K562 (cell line): ENCODE measurements at regions not wholly inside any gene's neighbourhood (a gene's known extent, or its start where the extent isn't known, plus 50 kb on each side); places are given as distances from the start of the nearest gene placed in this dataset.

ENCODE experiments used
- ATAC-seq: fragments of 200-7000 bp; cut with Tn5 transposase; 3 replicates; pipeline ENCODE4 v1.9.1; 2020; ENCODE audit warnings: moderate library complexity
- BruUV-seq: library from RNA; stranded (reverse); fragments of 400-500 nt; replicated peaks from 2 replicates; lab custom pipeline; 2021; lab: Mats Ljungman, UMichigan
- CTCF ChIA-PET: fragments of 300-600 bp; formaldehyde crosslinking; extraction: SDS; loops from one replicate; lab custom pipeline; 2021; ENCODE audit warnings: low intra/inter-chr PET ratio; lab: Yijun Ruan, JAX
- POLR2A ChIA-PET: fragments of 300-600, 350-650 bp; sonication (Branson Sonifier 250); formaldehyde crosslinking; extraction: SDS; loops from one replicate; lab custom pipeline; 2021; ENCODE audit warnings: antibody characterized with exemption, inconsistent platforms; lab: Yijun Ruan, JAX
- DNase-seq, 4 experiments: peaks; one replicate each; pipeline versions ENCODE4 v3.0.0 to v3.0.0-alpha.2; 2011 to 2018; ENCODE audit warnings: low spot score in 3 of 4, mixed read lengths in 3 of 4; ENCODE audit errors: extremely low read depth in 1 of 4
- FAIRE-seq: peaks from 2 replicates; lab custom pipeline; 2011; peaks lifted over from hg19 to GRCh38; lab: Jason Lieb, UNC
- H2AFZ ChIP-seq: 2 replicates; pipeline ENCODE4 v1.6.0; 2011; ENCODE audit warnings: low read depth, low read length, control low read depth, inconsistent platforms
- H3K27ac ChIP-seq: fragments of 200-600 bp; 3 replicates; pipeline ENCODE4 v1.8.0; 2011; ENCODE audit warnings: low read depth, mild to moderate bottlenecking, control low read depth, inconsistent platforms, low read length, moderate library complexity, mixed read lengths; ENCODE audit errors: extremely low read depth
- H3K27me3 ChIP-seq, 2 experiments: fragments of 300-600 bp in 1 of 2; 2 replicates in 1 of 2; 3 replicates in 1 of 2; pipeline versions ENCODE4 v1.6.0 to v1.8.0; 2011; ENCODE audit warnings: inconsistent platforms in 2 of 2, low read length in 2 of 2, mild to moderate bottlenecking in 1 of 2, mixed read lengths in 1 of 2, moderate library complexity in 1 of 2; ENCODE audit not compliant: control insufficient read depth in 2 of 2, insufficient read depth in 2 of 2
- H3K36me3 ChIP-seq: fragments of 300-600 bp; 3 replicates; pipeline ENCODE4 v1.8.0; 2011; ENCODE audit warnings: mild to moderate bottlenecking, low read length, inconsistent platforms; ENCODE audit not compliant: control insufficient read depth, insufficient read depth
- H3K4me1 ChIP-seq, 2 experiments: fragments of 200-600 bp in 1 of 2; replicated peaks in 1 of 2; 2 replicates in 1 of 2; 3 replicates in 1 of 2; pipeline versions ENCODE4 v1.5.1 to v1.8.0; 2011; ENCODE audit warnings: inconsistent platforms in 2 of 2, low read length in 2 of 2, mild to moderate bottlenecking in 1 of 2, mixed read lengths in 1 of 2, moderate library complexity in 1 of 2; ENCODE audit not compliant: control insufficient read depth in 2 of 2, insufficient read depth in 2 of 2
- H3K4me2 ChIP-seq: 2 replicates; pipeline ENCODE4 v1.6.1; 2011; ENCODE audit warnings: low read length, control low read depth, inconsistent platforms, mixed read lengths; ENCODE audit not compliant: insufficient read depth
- H3K4me3 ChIP-seq: fragments of 200-600 bp; sonication (generic), shearing (Covaris generic); 2 replicates; pipeline ENCODE4 v1.5.1; 2016; ENCODE audit warnings: control low read depth, inconsistent platforms
- H3K79me2 ChIP-seq: fragments of 200-600 bp; 3 replicates; pipeline ENCODE4 v1.8.0; 2011; ENCODE audit warnings: low read length, inconsistent platforms; ENCODE audit not compliant: control insufficient read depth, insufficient read depth
- H3K9ac ChIP-seq, 2 experiments: 2 replicates each; pipeline versions ENCODE4 v1.6.0 to v1.6.1; 2011; ENCODE audit warnings: low read depth in 2 of 2, low read length in 2 of 2, control low read depth in 1 of 2, inconsistent platforms in 1 of 2, mild to moderate bottlenecking in 1 of 2, mixed read lengths in 1 of 2; ENCODE audit not compliant: insufficient read depth in 1 of 2
- H3K9me1 ChIP-seq: one replicate; pipeline ENCODE4 v1.6.0; 2011; ENCODE audit warnings: inconsistent platforms, mild to moderate bottlenecking, low read length, moderate library complexity; ENCODE audit not compliant: control insufficient read depth, insufficient read depth
- H3K9me3 ChIP-seq: replicated peaks from 2 replicates; pipeline ENCODE4 v1.5.1; 2011; ENCODE audit warnings: low read depth, low read length, inconsistent platforms; ENCODE audit not compliant: control insufficient read depth, insufficient read depth
- H4K20me1 ChIP-seq: replicated peaks from 2 replicates; pipeline ENCODE4 v1.6.1; 2011; ENCODE audit warnings: low read length, inconsistent platforms, mixed read lengths; ENCODE audit not compliant: control insufficient read depth, insufficient read depth
- ARID4B ChIP-seq: sonication (generic); formaldehyde crosslinking; IDR thresholded peaks from 2 replicates; pipeline ENCODE4 v1.8.0; 2022; ENCODE audit warnings: mild to moderate bottlenecking, missing genetic modification reagents
- ATF7 ChIP-seq: fragments of 450-650 bp; IDR thresholded peaks from 2 replicates; pipeline ENCODE4 v1.7.1; 2014; ENCODE audit warnings: mild to moderate bottlenecking, moderate library complexity
- BACH1 ChIP-seq: fragments of 200-800 bp; sonication (Bioruptor generic); IDR thresholded peaks from 2 replicates; pipeline ENCODE4 v1.6.1; 2016; ENCODE audit warnings: missing genetic modification characterization, missing compliant biosample characterization
- C11orf30 ChIP-seq: fragments of 450-650 bp; IDR thresholded peaks from 2 replicates; pipeline ENCODE4 v1.6.1; 2016; ENCODE audit warnings: low read depth, mild to moderate bottlenecking
- EP400 ChIP-seq: fragments of 450-650 bp; IDR thresholded peaks from 2 replicates; pipeline ENCODE4 v1.6.1; 2017; ENCODE audit warnings: antibody characterized with exemption, mild to moderate bottlenecking, moderate library complexity
- ESRRA ChIP-seq: fragments of 450-650 bp; IDR thresholded peaks from 2 replicates; pipeline ENCODE4 v1.6.1; 2014; ENCODE audit warnings: low read depth, mild to moderate bottlenecking, moderate library complexity, borderline replicate concordance
- MAFG ChIP-seq: fragments of 450-650 bp; conservative IDR thresholded peaks from 2 replicates; pipeline ENCODE4 v1.6.1; 2016; ENCODE audit warnings: missing genetic modification characterization, missing compliant biosample characterization
- PRDM10 ChIP-seq: fragments of 450-650 bp; IDR thresholded peaks from 2 replicates; pipeline ENCODE4 v1.6.1; 2018; ENCODE audit not compliant: partially characterized antibody
- TRIM24 ChIP-seq, 2 experiments: fragments of 450-650 bp; IDR thresholded peaks; 2 replicates each; pipeline ENCODE4 v1.6.1; 2016
- WHSC1 ChIP-seq: IDR thresholded peaks from one replicate; pipeline ENCODE4 v1.6.1; 2012; ENCODE audit warnings: low read length, control low read depth, inconsistent platforms
- ZBTB17 ChIP-seq: fragments of 450-650 bp; formaldehyde crosslinking; IDR thresholded peaks from 2 replicates; pipeline ENCODE4 v1.4.0; 2020; ENCODE audit warnings: mild to moderate bottlenecking
- ZNF140 ChIP-seq: fragments of 250-450 bp; sonication (Bioruptor Pico); IDR thresholded peaks from 2 replicates; pipeline ENCODE4 v1.8.0; 2021; ENCODE audit warnings: moderate library complexity, mild to moderate bottlenecking, inconsistent platforms
- ZNF316 ChIP-seq: fragments of 450-650 bp; IDR thresholded peaks from 2 replicates; pipeline ENCODE4 v1.6.1; 2016
- ZNF512 ChIP-seq: IDR thresholded peaks from 2 replicates; pipeline ENCODE4 v1.6.1; 2016; ENCODE audit warnings: missing genetic modification characterization, missing compliant biosample characterization
- ZSCAN32 ChIP-seq: fragments of 450-650 bp; formaldehyde crosslinking; IDR thresholded peaks from 2 replicates; pipeline ENCODE4 v1.4.0; 2020; ENCODE audit warnings: mild to moderate bottlenecking, moderate library complexity
- WGBS: fragments of 100-300 bp; shearing (Covaris generic); methylation state at CpG from one replicate; pipeline ENCODE4 v1.1.6; 2016; ENCODE audit warnings: low coverage, mixed read lengths; ENCODE audit not compliant: insufficient coverage; ENCODE audit errors: missing lambda C conversion rate; 5-methylcytosine and 5-hydroxymethylcytosine counted together
- in situ Hi-C: fragments of 300-500 bp; cut with MboI; formaldehyde crosslinking; loops from 4 replicates; pipeline ENCODE4 v1.15.0; 2018; ENCODE audit warnings: inconsistent platforms, mixed read lengths
- intact Hi-C: fragments of 100-400 bp; cut with micrococcal nuclease; formaldehyde crosslinking; loops from 2 replicates; pipeline ENCODE4 v1.14.2; 2022

- in situ Hi-C loops: no loop called here
- intact Hi-C loops: no loop called here
- DNase-seq (no peak), FAIRE-seq (no peak), ATAC-seq (peak; percentile 51; the same call in 2 of the 3 replicates)
- H3K79me2 ChIP-seq: no peaks in the 10 kb centered on the region
- no peak overlapping the region for H3K27ac ChIP-seq
- POLR2A ChIA-PET: interaction anchor here (1.2 kb wide), 1 partner anchor 12 kb away, joined by 4 read pairs; no protein-coding TSS in a partner anchor
- CTCF ChIA-PET: no interaction called here
- no peak overlapping the region for H2AFZ ChIP-seq
- H3K4me3 ChIP-seq: no peak overlapping the region
- no peaks in the 10 kb centered on the region for H3K36me3 ChIP-seq
- no peaks in the 10 kb centered on the region for H3K4me1 ChIP-seq
- 2% methylated on average over 2 of the region's 2 CpGs for WGBS
- no TSS peak for BruUV-seq
- H3K27me3 ChIP-seq: no peaks in the 10 kb centered on the region
- no peaks in the 10 kb centered on the region for H3K9me3 ChIP-seq
- H4K20me1 ChIP-seq: no peaks in the 10 kb centered on the region
- H3K4me2 ChIP-seq: no peak overlapping the region
- H3K9ac ChIP-seq: no peak overlapping the region
- no peaks in the 10 kb centered on the region for H3K9me1 ChIP-seq
- TF ChIP-seq EP400: no peak
- no peak for TF ChIP-seq PRDM10
- TF ChIP-seq BACH1 (tag): peak; percentile 24; the same call in 1 of the 2 replicates
- no peak for TF ChIP-seq WHSC1
- 0 out of 4 replicates have a peak, but pooled peaks of 1 of the 2 experiments have one; percentile 12 for TF ChIP-seq TRIM24 (IDR thresholded peaks at IDR 0.05)
- peak; percentile 55; the same call in 1 of the 2 replicates for TF ChIP-seq MAFG (tag)
- peak; percentile 78 for TF ChIP-seq ZNF316
- TF ChIP-seq ZBTB17 (CRISPR knock-in tag): no peak
- no peak for TF ChIP-seq ARID4B (CRISPR knock-in tag)
- TF ChIP-seq ATF7: peak; percentile 23; the same call in 1 of the 2 replicates
- TF ChIP-seq ZNF140 (CRISPR knock-in tag): no peak
- TF ChIP-seq ZSCAN32 (CRISPR knock-in tag): peak; percentile 41; the same call in 1 of the 2 replicates
- no peak for TF ChIP-seq ZNF512 (tag)
- peak; percentile 70 for TF ChIP-seq C11orf30
- TF ChIP-seq ESRRA: no peak
These were observed 251.8 kb downstream of the MEIS1 start for GRCh38 chr2:66686755-66687154.
